GM21360 (cell line): ENCODE measurements at regions not wholly inside any gene's neighbourhood (a gene's known extent, or its start where the extent isn't known, plus 50 kb on each side); places are given as distances from the start of the nearest gene placed in this dataset.
"Not testable (repeated sequence)": the region's sequence is repeated elsewhere in the genome, so short reads cannot be mapped to it uniquely, and the experiment has no call there.

ENCODE experiments used
- ATAC-seq: cut with Tn5 transposase; IDR thresholded peaks from one replicate; pipeline ENCODE4 v1.9.1; 2021; ENCODE audit warnings: mild to moderate bottlenecking, moderate library complexity; ENCODE audit not compliant: unreplicated experiment

DNA sequence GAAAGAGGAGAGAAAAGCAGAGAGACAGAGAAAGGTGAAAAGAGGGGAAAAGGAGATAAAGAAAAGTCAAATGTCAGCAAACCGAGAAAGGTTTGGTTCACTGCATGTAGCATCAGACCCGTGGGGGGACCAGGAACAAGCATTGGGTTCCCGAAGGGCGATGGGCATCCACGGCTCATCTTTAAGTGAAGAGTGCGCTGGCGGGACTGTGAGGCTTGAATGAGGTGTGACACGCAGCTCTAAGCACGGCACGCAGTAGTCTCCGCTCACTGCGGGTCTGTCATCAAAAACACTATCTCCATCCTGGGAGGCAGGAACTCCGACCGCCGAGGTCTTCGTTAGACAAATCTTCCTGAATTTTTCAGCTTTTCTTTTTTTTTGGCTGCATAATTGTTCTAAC is 173.4 kb upstream of the PFKP start:
- ATAC-seq, result no peak

DNA sequence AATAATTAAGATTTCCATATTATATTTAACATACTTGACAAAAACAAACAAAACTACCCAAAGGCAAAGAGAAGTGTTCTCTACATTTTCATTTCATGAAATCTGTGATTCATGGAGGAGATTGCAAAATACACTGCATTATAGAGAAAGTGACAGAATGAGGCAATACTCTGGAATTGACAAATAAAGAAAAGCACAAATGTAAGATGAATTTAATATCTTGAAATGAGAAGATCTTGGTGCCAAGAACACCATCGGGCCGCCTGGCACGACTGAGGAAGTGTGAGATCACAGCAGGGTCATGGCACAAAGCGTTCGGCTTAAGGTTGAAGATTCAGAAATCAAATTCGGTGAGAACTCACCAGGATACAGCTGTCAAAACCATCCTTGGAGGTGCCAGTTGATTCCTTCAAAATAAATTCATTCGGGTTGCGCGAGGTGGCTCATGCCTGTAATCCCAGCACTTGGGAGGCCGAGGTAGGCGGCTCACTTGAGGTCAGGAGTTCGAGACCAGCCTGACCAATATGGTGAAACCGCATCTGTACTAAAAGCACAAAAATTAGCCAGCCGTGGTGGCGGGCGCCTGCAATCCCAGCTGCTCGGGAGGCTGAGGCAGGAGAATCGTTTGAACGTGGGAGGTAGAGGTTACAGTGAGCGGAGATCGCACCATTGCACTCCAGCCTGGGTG is 174.0 kb upstream of the PFKP start:
- no peak for ATAC-seq

DNA sequence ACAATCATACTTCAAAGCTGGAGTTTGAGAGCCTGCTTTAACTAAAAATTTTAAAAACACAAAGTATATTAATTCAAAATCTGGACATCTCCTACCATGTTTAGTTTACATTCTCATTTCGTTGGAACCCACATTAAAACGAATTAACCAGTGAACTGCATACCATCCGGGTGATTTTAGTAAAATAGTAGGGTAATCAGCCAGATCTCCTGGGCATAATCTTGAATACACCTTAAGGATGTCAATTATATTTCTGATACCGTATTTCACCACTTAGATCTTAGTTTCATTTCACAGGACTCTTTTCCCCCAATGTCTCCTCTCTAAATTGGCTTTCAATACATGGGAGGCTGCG is 175.6 kb upstream of the PFKP start:
- ATAC-seq, result no peak

DNA sequence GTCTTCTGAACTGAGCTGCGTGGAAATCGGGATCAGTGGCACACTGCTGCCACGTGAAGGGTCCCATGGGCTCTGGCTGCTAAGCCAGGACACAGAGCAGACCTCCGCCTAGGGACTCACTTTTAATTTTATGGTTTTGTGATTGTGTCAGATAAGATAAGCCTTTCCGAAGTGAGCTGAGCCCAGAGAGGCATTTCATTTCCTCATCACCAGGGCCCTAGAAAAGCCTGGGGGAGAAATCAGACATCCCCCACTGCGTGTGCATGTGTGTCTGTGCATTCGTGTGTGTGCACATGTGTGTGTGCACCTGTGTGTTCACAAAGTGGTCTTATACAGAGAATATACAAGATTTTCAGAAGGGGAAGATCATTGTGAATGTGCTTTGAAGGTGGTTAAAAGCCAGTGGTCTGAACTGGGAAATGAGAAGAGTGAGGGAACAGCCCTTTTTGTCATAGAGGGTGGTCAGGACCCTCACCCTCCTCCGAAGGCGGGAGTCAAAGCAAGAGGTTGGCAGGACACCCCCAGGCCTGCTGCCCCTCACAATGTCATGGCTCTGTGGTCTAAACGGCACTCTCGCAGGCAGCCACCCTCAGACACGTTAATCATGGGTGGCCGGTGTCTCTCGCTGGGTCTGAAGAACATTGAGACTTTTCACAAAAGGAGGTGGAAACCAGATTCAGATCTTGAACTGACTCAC is 176.1 kb upstream of the PFKP start:
- ATAC-seq, result no peak

- no peak for ATAC-seq
Measured at GRCh38 chr10:2890093-2890492, 177.3 kb upstream of the PFKP start.

GRCh38 chr10:2888403-2889004 is 178.8 kb upstream of the PFKP start:
- no peak for ATAC-seq

DNA sequence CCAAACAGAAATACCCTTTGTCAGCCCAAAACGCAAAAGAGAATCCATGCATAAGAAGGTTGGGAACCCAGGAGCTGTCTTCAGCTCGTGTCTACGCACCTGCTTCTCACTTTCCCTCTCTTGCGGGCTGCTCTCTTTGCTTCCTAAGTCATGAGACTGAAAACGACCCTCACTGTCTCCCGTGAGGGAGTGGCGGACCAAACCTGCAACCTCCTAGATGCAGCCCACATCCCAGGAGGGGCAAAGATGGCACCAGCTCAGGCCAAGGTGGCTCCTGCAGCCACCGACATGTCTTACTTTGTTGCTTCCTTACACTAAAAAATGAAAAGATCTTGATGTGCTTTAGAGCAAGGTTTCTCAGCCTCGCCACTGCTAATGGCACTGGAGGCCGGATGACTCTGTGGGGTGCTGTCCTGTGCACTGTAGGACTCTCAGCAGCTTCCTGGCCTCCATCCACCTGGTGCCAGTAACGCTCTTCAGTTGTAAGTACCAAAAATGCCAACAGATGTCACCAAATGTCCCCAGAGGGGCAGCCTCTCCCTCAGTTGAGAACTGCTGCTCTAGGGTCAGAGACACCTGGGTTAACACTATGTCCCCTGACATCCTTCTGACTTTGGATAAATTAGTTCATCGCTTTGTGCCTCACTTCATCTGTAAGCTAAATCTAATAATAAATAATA is 179.8 kb upstream of the PFKP start:
- no peak for ATAC-seq

- no peak for ATAC-seq
Measured at GRCh38 chr10:2886662-2887061, 180.7 kb upstream of the PFKP start.

DNA sequence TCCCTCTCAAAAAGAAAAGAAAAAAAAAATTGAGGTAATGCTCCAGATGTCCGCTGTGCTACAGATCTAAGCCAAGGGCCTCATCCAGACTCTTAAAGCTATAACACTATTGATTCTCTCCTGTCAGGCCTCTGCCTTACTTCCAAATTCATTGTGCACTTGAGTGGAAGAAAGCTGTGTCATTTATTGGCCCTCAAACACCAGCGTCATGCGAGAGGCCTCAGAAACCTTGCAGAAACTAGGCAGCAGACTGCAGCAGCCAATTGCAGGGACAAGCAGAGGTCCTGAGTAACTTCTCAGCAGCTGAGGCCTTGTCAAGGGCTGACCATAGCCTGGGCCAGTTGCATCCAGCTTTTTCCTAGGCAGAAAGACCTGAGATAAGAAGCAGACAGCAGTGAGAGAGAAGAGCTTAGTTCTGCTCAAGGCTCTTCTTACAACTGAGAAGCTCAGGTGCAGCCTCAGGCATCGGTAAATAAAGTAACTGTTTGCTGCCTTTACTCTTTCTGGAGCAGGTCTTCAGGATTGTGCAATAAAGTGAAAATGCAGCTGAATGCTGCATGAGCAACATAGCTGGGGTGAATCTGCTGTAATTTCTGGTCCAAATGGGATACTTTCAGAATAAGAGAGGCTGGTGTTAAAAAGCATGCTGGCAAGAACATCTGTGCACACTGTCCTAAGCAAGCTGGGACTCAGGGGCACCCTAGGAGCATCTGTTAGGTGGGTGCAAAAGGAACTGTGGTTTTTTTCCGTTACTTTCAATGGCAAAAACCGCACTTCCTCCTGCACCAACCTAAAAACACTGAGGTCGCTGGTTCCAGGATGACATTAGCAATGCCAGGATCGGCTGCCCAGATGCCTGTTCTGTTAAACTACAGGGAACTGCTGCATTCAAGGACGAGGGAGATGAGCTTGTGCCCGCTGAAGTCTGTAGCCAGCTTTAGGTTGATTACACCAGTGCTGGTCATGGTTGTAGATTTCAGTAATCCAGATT is 181.8 kb upstream of the PFKP start:
- ATAC-seq, result no peak

GRCh38 chr10:2883983-2884540 is 183.3 kb upstream of the PFKP start:
- ATAC-seq, result not testable (repeated sequence)

DNA sequence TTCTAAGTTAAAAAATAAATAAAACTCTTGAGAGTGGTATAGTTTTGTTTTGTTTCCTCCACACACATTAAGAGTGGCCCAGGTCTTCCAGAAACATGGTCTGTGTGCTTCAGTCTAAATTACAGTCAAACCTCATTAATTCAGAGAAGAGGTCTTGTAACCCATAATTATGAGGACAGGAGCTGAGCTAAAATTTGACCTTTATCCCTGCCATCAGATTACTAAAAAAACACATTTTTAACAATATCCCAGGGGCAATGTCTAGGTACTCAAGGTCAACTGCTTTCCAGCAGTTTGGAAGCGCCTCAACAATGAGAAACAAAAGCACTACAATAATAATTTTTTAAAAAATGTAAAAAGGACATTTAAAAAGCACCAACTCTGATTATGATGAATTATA is 184.1 kb upstream of the PFKP start:
- ATAC-seq, result no peak

DNA sequence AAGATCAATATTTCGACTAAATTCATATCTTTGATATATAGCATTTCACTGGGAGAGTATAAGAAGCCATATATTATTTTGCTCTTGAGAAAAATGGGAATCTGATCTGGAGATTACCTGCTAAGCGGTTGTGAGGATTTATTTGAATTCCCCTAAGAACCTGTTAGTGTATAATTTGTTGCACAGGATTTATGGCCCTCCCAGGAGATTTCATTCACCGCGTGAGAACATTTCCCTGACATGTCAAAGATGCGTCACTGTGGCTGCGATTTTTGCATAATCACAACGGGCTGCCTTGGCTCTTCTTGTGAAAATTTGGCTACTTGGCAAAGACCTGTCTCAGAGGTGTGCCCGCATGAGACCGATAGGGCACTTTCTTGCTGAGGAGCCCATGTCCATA is 184.7 kb upstream of the PFKP start:
- no peak for ATAC-seq

DNA sequence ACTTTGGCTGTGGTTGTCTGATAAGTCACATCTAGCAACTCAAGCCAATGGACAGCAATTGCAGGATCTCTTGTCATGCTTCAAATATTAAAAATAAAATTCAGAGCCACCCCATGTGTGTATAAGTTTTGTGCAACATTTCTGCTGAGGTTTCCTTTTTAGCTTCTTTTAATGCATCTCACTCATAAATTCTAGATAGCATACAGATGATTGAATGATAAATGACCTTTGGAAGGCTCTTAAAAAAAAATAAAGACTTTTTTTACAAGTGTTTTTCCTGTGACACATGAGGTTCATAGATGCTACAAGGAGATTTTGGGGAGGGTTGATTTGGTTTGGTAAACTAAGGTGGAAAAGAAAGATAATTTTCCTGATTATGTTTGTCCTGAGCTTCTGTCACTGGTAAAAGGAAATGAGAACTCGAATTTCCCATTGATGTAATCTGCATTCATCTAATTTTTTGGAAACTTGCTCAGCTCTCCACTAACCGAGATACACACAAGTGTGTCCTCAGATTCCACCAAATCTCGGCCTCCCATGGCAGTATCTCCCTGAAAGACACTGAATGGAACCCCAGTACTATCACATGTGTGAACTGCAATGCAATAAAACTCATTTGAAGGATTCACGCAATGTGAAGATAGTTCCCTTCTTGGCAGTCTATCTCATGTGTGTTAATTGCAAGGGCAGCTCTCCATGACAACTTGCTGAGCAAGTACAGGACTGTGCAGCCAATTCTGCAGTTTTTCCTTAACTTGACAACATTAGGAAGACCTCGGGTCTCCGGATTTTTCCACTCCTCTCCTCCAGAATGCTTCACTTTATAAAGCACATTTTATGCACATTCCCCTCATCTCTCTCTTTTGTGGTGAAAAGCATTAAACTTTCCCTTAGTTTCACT is 185.4 kb upstream of the PFKP start:
- no peak for ATAC-seq

- not testable (repeated sequence) for ATAC-seq
Measured at GRCh38 chr10:2880050-2880449, 187.3 kb upstream of the PFKP start.

- no peak for ATAC-seq
Measured at GRCh38 chr10:2878818-2879217, 188.5 kb upstream of the PFKP start.

DNA sequence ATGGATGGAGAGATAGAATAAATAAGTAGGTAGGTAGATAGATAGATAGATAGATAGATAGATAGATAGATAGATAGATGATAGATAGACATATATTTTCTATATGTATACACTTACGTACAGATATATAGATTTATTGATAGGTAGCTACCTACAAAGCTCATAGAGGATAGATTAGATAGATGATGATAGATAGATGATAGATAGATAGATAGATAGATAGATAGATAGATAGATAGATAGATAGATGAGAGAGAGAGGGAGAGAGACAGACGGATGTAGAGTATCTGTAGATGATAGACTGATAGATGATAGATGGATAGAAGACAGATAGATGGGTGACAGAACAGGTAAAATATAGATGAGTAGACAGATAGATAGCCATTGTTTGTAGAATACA is 191.3 kb upstream of the PFKP start:
- ATAC-seq, result no peak

DNA sequence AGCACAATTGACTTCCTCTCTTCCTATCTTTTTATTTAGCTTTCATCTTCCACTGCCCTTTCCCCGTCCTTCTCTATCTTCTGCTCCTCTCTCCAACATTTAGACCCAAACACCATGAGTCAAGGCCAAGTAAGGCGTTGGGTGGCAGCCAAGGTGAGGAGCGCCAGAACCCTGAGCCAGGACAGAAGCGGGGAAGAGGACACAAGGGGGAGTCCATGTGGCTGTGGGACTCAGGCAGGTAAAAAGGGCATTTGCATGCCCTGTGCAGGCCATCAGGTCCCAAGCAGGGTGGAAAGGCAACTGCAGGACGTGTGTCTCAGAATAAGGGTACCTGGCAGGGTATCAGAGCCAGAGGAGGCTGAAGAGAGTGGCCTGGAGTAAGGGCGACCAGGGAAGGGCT is 192.4 kb upstream of the PFKP start:
- ATAC-seq, result no peak

DNA sequence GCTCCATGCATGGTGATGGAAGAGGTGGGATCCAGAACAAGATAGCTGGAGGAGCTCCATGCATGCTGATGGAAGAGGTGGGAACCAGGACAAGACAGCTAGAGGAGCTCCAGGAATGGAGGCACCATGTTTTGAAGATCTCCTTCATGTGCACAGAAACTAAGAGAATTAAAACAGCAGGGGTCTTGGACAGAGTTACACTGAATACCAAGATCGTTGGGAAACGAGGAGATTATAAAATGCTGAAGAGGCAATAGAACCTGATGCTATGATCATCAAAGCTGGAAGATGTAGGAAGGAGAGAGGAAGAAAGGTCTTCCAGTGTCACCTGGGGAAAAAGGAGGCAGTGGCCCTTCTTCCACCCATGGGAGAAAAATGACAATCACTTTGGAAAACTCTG is 193.6 kb upstream of the PFKP start:
- no peak for ATAC-seq

DNA sequence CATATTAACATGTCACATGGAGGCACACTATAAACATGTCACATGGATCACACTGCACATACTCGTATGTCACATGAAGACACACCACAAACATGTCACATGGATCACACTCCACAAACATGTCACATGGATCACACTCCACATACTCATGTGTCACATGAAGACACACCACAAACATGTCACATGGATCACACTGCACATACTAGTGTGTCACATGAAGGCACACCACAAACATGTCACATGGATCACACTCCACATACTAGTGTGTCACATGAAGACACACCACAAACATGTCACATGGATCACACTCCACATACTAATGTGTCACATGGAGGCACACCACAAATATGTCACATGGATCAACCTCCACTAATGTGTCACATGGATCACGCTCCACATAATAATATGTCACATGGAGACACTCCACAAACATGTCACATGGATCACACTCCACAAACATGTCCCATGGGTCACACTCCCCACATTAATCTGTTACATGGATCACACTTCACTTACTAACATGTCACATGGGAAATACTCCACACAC is 195.6 kb upstream of the PFKP start:
- no peak for ATAC-seq
